PFSK-1 (cell line): ENCODE measurements at regions not wholly inside any gene's neighbourhood (a gene's known extent, or its start where the extent isn't known, plus 50 kb on each side); places are given as distances from the start of the nearest gene placed in this dataset.

ENCODE experiments used
- POLR2AphosphoS5 ChIP-seq: IDR thresholded peaks from 2 replicates; pipeline ENCODE4 v1.6.1; 2012; ENCODE audit warnings: low read depth, mild to moderate bottlenecking, control low read depth, low read length, moderate library complexity
- TF ChIP-seq, protein P1 (sequence below), 2 experiments: IDR thresholded peaks; 2 replicates each; pipeline versions ENCODE4 v1.6.1 to v1.8.0; 2011 to 2012; ENCODE audit warnings: low read depth in 2 of 2, low read length in 2 of 2, control low read depth in 1 of 2, inconsistent platforms in 1 of 2, mild to moderate bottlenecking in 1 of 2, moderate library complexity in 1 of 2; ENCODE audit not compliant: insufficient read depth in 1 of 2

DNA sequence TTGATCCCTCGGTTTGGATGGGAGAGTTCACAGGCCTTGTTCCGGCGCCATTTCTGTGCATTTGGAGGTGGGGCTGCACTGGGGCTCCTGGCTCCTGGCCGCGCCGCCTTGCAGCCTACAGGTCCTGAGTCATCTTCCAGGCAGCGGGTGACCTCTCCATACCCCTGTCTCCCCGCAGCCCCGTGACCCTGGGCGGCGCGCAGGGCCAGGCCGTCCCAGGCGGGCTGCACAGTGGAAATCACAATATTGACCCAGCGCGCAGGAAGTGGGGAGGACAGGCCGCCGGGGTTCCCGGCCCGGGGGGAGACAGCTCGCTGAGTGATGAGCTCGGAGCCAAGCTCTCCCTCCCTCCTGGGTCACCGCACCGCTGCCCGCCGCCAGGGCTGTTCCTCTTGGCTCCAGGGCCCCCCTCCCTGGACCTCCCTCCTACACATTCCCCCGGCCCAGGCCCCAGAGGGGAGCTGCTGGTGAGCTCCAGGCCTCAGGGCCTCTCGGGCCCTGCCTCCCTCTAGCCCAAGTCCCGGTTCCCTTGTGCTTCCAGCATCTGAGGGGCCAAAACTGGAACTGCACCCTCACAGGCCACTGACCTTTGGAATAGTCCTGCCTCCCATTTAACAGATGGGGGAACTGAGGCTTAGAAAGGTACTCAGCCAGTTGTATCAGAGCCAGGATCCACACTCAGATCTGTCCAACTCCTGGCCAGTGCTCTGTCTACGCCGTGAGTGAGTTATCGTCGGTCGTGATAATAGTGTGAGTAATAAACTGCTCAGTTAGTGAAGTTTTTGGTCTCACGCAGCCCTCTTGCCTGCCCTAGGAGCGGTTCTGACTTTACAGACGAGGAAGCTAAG lies 142.9 kb upstream of the WNT4 start:
- TF ChIP-seq, protein P1, sequence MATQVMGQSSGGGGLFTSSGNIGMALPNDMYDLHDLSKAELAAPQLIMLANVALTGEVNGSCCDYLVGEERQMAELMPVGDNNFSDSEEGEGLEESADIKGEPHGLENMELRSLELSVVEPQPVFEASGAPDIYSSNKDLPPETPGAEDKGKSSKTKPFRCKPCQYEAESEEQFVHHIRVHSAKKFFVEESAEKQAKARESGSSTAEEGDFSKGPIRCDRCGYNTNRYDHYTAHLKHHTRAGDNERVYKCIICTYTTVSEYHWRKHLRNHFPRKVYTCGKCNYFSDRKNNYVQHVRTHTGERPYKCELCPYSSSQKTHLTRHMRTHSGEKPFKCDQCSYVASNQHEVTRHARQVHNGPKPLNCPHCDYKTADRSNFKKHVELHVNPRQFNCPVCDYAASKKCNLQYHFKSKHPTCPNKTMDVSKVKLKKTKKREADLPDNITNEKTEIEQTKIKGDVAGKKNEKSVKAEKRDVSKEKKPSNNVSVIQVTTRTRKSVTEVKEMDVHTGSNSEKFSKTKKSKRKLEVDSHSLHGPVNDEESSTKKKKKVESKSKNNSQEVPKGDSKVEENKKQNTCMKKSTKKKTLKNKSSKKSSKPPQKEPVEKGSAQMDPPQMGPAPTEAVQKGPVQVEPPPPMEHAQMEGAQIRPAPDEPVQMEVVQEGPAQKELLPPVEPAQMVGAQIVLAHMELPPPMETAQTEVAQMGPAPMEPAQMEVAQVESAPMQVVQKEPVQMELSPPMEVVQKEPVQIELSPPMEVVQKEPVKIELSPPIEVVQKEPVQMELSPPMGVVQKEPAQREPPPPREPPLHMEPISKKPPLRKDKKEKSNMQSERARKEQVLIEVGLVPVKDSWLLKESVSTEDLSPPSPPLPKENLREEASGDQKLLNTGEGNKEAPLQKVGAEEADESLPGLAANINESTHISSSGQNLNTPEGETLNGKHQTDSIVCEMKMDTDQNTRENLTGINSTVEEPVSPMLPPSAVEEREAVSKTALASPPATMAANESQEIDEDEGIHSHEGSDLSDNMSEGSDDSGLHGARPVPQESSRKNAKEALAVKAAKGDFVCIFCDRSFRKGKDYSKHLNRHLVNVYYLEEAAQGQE (IDR thresholded peaks at IDR 0.05; ENCODE audit: insufficient read depth in 1 of 2, low read depth in 2 of 2, low read length in 2 of 2) = no peak
- no peak for TF ChIP-seq POLR2AphosphoS5
